ENCODE measurements at regions not wholly inside any gene's neighbourhood (a gene's known extent, or its start where the extent isn't known, plus 50 kb on each side); places are given as distances from the start of the nearest gene placed in this dataset.

DNA sequence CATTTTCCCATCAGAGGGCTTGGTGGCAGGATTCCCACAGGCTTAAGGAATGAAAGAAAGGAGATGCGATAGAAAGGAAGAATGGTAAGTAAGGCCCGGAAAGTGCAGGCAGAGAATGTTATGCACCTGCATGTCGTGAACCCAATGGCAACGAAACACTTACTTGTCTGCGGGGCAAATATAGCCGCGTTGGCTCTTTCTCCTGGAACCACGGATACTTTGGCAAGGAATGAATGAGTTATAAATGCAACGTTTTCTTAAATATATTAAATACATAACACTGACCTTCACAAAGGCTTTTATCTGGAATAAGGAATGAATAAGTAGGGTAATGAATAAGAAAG, 192.1 kb downstream of the KATNAL1 start:
- TF ChIP-seq, protein P1, sequence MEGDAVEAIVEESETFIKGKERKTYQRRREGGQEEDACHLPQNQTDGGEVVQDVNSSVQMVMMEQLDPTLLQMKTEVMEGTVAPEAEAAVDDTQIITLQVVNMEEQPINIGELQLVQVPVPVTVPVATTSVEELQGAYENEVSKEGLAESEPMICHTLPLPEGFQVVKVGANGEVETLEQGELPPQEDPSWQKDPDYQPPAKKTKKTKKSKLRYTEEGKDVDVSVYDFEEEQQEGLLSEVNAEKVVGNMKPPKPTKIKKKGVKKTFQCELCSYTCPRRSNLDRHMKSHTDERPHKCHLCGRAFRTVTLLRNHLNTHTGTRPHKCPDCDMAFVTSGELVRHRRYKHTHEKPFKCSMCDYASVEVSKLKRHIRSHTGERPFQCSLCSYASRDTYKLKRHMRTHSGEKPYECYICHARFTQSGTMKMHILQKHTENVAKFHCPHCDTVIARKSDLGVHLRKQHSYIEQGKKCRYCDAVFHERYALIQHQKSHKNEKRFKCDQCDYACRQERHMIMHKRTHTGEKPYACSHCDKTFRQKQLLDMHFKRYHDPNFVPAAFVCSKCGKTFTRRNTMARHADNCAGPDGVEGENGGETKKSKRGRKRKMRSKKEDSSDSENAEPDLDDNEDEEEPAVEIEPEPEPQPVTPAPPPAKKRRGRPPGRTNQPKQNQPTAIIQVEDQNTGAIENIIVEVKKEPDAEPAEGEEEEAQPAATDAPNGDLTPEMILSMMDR (conservative IDR thresholded peaks at IDR 0.05; ENCODE audit: low read length) = no peak; the same call in 1 of the 2 replicates
- TF ChIP-seq EZH2phosphoT487 (IDR thresholded peaks at IDR 0.05; ENCODE audit: borderline replicate concordance, low read depth, low read length) = no peak

Measured in OCI-LY7 (cell line).